H1 (cell line): ENCODE measurements at regions not wholly inside any gene's neighbourhood (a gene's known extent, or its start where the extent isn't known, plus 50 kb on each side); places are given as distances from the start of the nearest gene placed in this dataset.

Source experiments
- CTCF ChIA-PET: fragments of 300-600 bp; sonication (Branson Sonifier 250); formaldehyde crosslinking; loops from one replicate; lab custom pipeline; 2021; ENCODE audit not compliant: partially characterized antibody; lab: Charles Lee
- POLR2A ChIA-PET: fragments of 300-600 bp; sonication (Branson Sonifier 250); formaldehyde crosslinking; loops from one replicate; lab custom pipeline; 2021; ENCODE audit warnings: inconsistent platforms; ENCODE audit not compliant: partially characterized antibody; lab: Charles Lee
- DNase-seq, 2 experiments: peaks; one replicate each; pipeline versions ENCODE4 v3.0.0 to v3.0.0-alpha.2; 2010 to 2022; ENCODE audit warnings: low spot score in 2 of 2, low read depth in 1 of 2, mixed read lengths in 1 of 2
- FAIRE-seq: peaks from 2 replicates; lab custom pipeline; 2011; peaks lifted over from hg19 to GRCh38; lab: Jason Lieb, UNC
- H2AFZ ChIP-seq: 2 replicates; pipeline ENCODE4 v1.8.1; 2012; ENCODE audit warnings: low read length, inconsistent platforms
- H2AK5ac ChIP-seq: 2 replicates; pipeline ENCODE4 v1.6.1; 2013; ENCODE audit warnings: low read depth, low read length
- H2BK120ac ChIP-seq: replicated peaks from 2 replicates; pipeline ENCODE3; 2013; ENCODE audit warnings: low read depth, low read length, inconsistent platforms
- H2BK12ac ChIP-seq: 2 replicates; pipeline ENCODE4 v1.6.1; 2013; ENCODE audit warnings: low read depth, low read length
- H2BK15ac ChIP-seq: 2 replicates; pipeline ENCODE4 v1.6.1; 2013; ENCODE audit warnings: low read length
- H2BK20ac ChIP-seq: 2 replicates; pipeline ENCODE4 v1.6.1; 2013; ENCODE audit warnings: low read length
- H2BK5ac ChIP-seq: 2 replicates; pipeline ENCODE4 v1.6.1; 2013; ENCODE audit warnings: low read depth, low read length
- H3K14ac ChIP-seq: 2 replicates; pipeline ENCODE4 v1.6.1; 2013; ENCODE audit warnings: inconsistent platforms; ENCODE audit not compliant: insufficient read length
- H3K18ac ChIP-seq: 2 replicates; pipeline ENCODE4 v1.6.1; 2013; ENCODE audit warnings: low read length; ENCODE audit errors: extremely low read depth
- H3K23ac ChIP-seq: 2 replicates; pipeline ENCODE4 v1.6.1; 2013; ENCODE audit warnings: inconsistent platforms; ENCODE audit not compliant: insufficient read length
- H3K23me2 ChIP-seq: 2 replicates; pipeline ENCODE4 v1.6.1; 2013; ENCODE audit warnings: low read depth, low read length
- H3K27ac ChIP-seq: 2 replicates; pipeline ENCODE4 v1.6.1; 2011; ENCODE audit warnings: low read depth, low read length, inconsistent platforms
- H3K27me3 ChIP-seq, 4 experiments: replicated peaks in 1 of 4; 1 replicate in 1 of 4; 2 replicates in 3 of 4; pipeline versions ENCODE4 v1.6.1 to v1.8.1; 2011 to 2013; ENCODE audit warnings: low read length in 3 of 4, mild to moderate bottlenecking in 3 of 4, inconsistent platforms in 2 of 4, mixed read lengths in 2 of 4, moderate library complexity in 1 of 4; ENCODE audit not compliant: control insufficient read depth in 3 of 4, insufficient read depth in 3 of 4; ENCODE audit errors: extremely low read depth in 1 of 4
- H3K36me3 ChIP-seq, 4 experiments: 2 replicates each; pipeline versions ENCODE4 v1.6.1 to v1.8.1; 2011 to 2013; ENCODE audit warnings: mild to moderate bottlenecking in 4 of 4, low read length in 3 of 4, moderate library complexity in 2 of 4, control low read depth in 1 of 4, inconsistent platforms in 1 of 4; ENCODE audit not compliant: insufficient read depth in 4 of 4, control insufficient read depth in 2 of 4
- H3K4ac ChIP-seq: replicated peaks from 2 replicates; pipeline ENCODE3; 2013; ENCODE audit warnings: low read length, low read depth, mixed read lengths, inconsistent platforms; ENCODE audit not compliant: insufficient read length
- H3K4me1 ChIP-seq, 4 experiments: replicated peaks in 1 of 4; 1 replicate in 1 of 4; 2 replicates in 3 of 4; pipeline versions ENCODE4 v1.6.1 to v1.8.1; 2011 to 2013; ENCODE audit warnings: low read length in 3 of 4, inconsistent platforms in 2 of 4, mixed read lengths in 1 of 4; ENCODE audit not compliant: insufficient read depth in 4 of 4, control insufficient read depth in 3 of 4
- H3K4me2 ChIP-seq, 2 experiments: 2 replicates each; pipeline versions ENCODE4 v1.6.1 to v1.8.1; 2011 to 2013; ENCODE audit warnings: low read depth in 2 of 2, low read length in 2 of 2, control low read depth in 1 of 2, inconsistent platforms in 1 of 2, mild to moderate bottlenecking in 1 of 2; ENCODE audit not compliant: insufficient read depth in 1 of 2
- H3K4me3 ChIP-seq, 4 experiments: fragments of 200-600, 300-600 bp in 1 of 4; sonication (generic), shearing (Covaris generic), sonication (Bioruptor Twin) in 1 of 4; 2 replicates each; pipeline versions ENCODE4 v1.5.1 to v1.8.1; 2011 to 2016; ENCODE audit warnings: low read length in 4 of 4, low read depth in 3 of 4, control low read depth in 2 of 4, inconsistent platforms in 2 of 4, mild to moderate bottlenecking in 2 of 4, mixed read lengths in 1 of 4, moderate library complexity in 1 of 4; ENCODE audit not compliant: insufficient read depth in 2 of 4; ENCODE audit errors: extremely low read depth in 1 of 4
- H3K56ac ChIP-seq: replicated peaks from 2 replicates; pipeline ENCODE3; 2013; ENCODE audit warnings: low read depth, mild to moderate bottlenecking, mixed read lengths, low read length, inconsistent platforms; ENCODE audit not compliant: insufficient read length
- H3K79me1 ChIP-seq: 2 replicates; pipeline ENCODE4 v1.6.1; 2013; ENCODE audit warnings: low read depth, low read length, control low read depth
- H3K79me2 ChIP-seq, 2 experiments: 2 replicates each; pipeline versions ENCODE4 v1.6.1 to v1.8.1; 2012 to 2013; ENCODE audit warnings: low read length in 2 of 2, mild to moderate bottlenecking in 2 of 2, inconsistent platforms in 1 of 2; ENCODE audit not compliant: insufficient read depth in 2 of 2, control insufficient read depth in 1 of 2
- H3K9ac ChIP-seq, 4 experiments: replicated peaks in 1 of 4; 1 replicate in 1 of 4; 2 replicates in 3 of 4; pipeline versions ENCODE4 v1.6.1 to v1.8.1; 2011 to 2013; ENCODE audit warnings: low read depth in 3 of 4, low read length in 3 of 4, control low read depth in 2 of 4, mild to moderate bottlenecking in 2 of 4, moderate library complexity in 2 of 4, inconsistent platforms in 1 of 4; ENCODE audit errors: extremely low read depth in 1 of 4
- H3K9me3 ChIP-seq, 2 experiments: 2 replicates each; pipeline versions ENCODE4 v1.6.1 to v1.8.1; 2012 to 2013; ENCODE audit warnings: mild to moderate bottlenecking in 2 of 2, moderate library complexity in 2 of 2, control low read depth in 1 of 2, inconsistent platforms in 1 of 2, low read depth in 1 of 2, low read length in 1 of 2, mixed read lengths in 1 of 2; ENCODE audit not compliant: insufficient read depth in 2 of 2
- H4K20me1 ChIP-seq, 2 experiments: replicated peaks in 1 of 2; 2 replicates each; pipeline versions ENCODE3 to v1.8.1; 2011 to 2013; ENCODE audit warnings: inconsistent platforms in 2 of 2, low read length in 2 of 2, mild to moderate bottlenecking in 1 of 2; ENCODE audit not compliant: insufficient read depth in 2 of 2, control insufficient read depth in 1 of 2
- H4K5ac ChIP-seq: 2 replicates; pipeline ENCODE4 v1.6.1; 2013; ENCODE audit warnings: low read length, low read depth, mixed read lengths, inconsistent platforms; ENCODE audit not compliant: insufficient read length
- H4K8ac ChIP-seq: 2 replicates; pipeline ENCODE4 v1.8.0; 2013; ENCODE audit warnings: mild to moderate bottlenecking, moderate library complexity, low read length, inconsistent platforms; ENCODE audit not compliant: insufficient read depth; ENCODE audit errors: extremely low read depth
- H4K91ac ChIP-seq: replicated peaks from 2 replicates; pipeline ENCODE3; 2013; ENCODE audit warnings: low read length, mixed read lengths, inconsistent platforms; ENCODE audit not compliant: insufficient read length
- ASH2L ChIP-seq: fragments of 200-600, 300-600 bp; sonication (generic); IDR thresholded peaks from one replicate; pipeline ENCODE4 v1.7.1; 2017; ENCODE audit warnings: low read length
- BRCA1 ChIP-seq: IDR thresholded peaks from 2 replicates; pipeline ENCODE4 v1.6.1; 2012; ENCODE audit warnings: low read depth, low read length, improper control_type of control experiment
- CBX5 ChIP-seq: fragments of 300-800, 300-1000 bp; sonication (generic); IDR thresholded peaks from 2 replicates; pipeline ENCODE4 v1.7.1; 2016; ENCODE audit warnings: antibody characterized with exemption, low read length, low read depth
- EP300 ChIP-seq, 2 experiments: IDR thresholded peaks; 1 replicate in 1 of 2; 2 replicates in 1 of 2; pipeline ENCODE4 v1.6.1; 2011 to 2012; ENCODE audit warnings: low read depth in 2 of 2, low read length in 2 of 2, mild to moderate bottlenecking in 2 of 2, borderline replicate concordance in 1 of 2, inconsistent platforms in 1 of 2, moderate library complexity in 1 of 2
- GTF2F1 ChIP-seq: IDR thresholded peaks from 2 replicates; pipeline ENCODE4 v1.6.1; 2012; ENCODE audit warnings: low read depth, low read length, improper control_type of control experiment, borderline replicate concordance
- HDAC2 ChIP-seq, 2 experiments: fragments of 300-600 bp in 1 of 2; sonication (generic) in 1 of 2; IDR thresholded peaks; 2 replicates each; pipeline ENCODE4 v1.6.1; 2011 to 2012; ENCODE audit warnings: low read depth in 2 of 2, low read length in 2 of 2, mild to moderate bottlenecking in 2 of 2, moderate library complexity in 2 of 2, borderline replicate concordance in 1 of 2, inconsistent platforms in 1 of 2
- HDAC6 ChIP-seq: IDR thresholded peaks from one replicate; pipeline ENCODE4 v1.7.1; 2012; ENCODE audit warnings: low read depth, mild to moderate bottlenecking, inconsistent platforms, low read length, moderate library complexity
- MAX ChIP-seq: IDR thresholded peaks from 2 replicates; pipeline ENCODE4 v1.6.1; 2012; ENCODE audit warnings: inconsistent platforms
- POLR2AphosphoS5 ChIP-seq: IDR thresholded peaks from 2 replicates; pipeline ENCODE4 v1.6.1; 2011; ENCODE audit warnings: low read depth, low read length
- POU5F1 ChIP-seq: IDR thresholded peaks from 2 replicates; pipeline ENCODE4 v1.6.1; 2011; ENCODE audit warnings: low read depth, mild to moderate bottlenecking, low read length, moderate library complexity
- SIN3A ChIP-seq, 2 experiments: IDR thresholded peaks in 1 of 2; conservative IDR thresholded peaks in 1 of 2; 2 replicates each; pipeline ENCODE4 v1.6.1; 2011 to 2012; ENCODE audit warnings: low read length in 2 of 2, improper control_type of control experiment in 1 of 2, low read depth in 1 of 2, mild to moderate bottlenecking in 1 of 2
- WGBS, 2 experiments: shearing (Covaris generic) in 1 of 2; methylation state at CpG; one replicate each; pipeline versions ENCODE4 v1.1.6 to v1.1.7; 2013 to 2015; ENCODE audit warnings: low lambda C conversion rate in 2 of 2, mixed read lengths in 2 of 2, inconsistent platforms in 1 of 2, low coverage in 1 of 2, missing lambda C conversion rate in 1 of 2; ENCODE audit not compliant: insufficient replicate concordance in 2 of 2, insufficient coverage in 1 of 2, insufficient read length in 1 of 2; ENCODE audit errors: extremely low coverage in 1 of 2, missing lambda C conversion rate in 1 of 2; 5-methylcytosine and 5-hydroxymethylcytosine counted together

GRCh38 chr17:12250973-12251372 is 230.3 kb downstream of the MAP2K4 start:
- Histone ChIP-seq H3K56ac (no peak overlapping the region), H2BK20ac (no peak overlapping the region), H4K8ac (no peak overlapping the region), H3K23me2 (no peaks in the 10 kb centered on the region), H2BK120ac (no peak overlapping the region), H3K14ac (no peak overlapping the region), H3K4me1 (no peaks in the 10 kb centered on the region), H3K9me3 (no peaks in the 10 kb centered on the region), H3K36me3 (no peaks in the 10 kb centered on the region; a peak in 1 of 8 replicates), H2AK5ac (no peak overlapping the region; the same call in 1 of the 2 replicates), H2BK12ac (no peak overlapping the region), H3K79me1 (no peaks in the 10 kb centered on the region), H3K4ac (no peak overlapping the region), H4K5ac (no peak overlapping the region), H3K18ac (no peak overlapping the region), H2AFZ (no peak overlapping the region), H4K20me1 (no peaks in the 10 kb centered on the region), H2BK15ac (no peak overlapping the region), H3K23ac (no peak overlapping the region), H3K27ac (no peak overlapping the region), H3K4me3 (no peak overlapping the region), H2BK5ac (no peak overlapping the region), H3K79me2 (no peaks in the 10 kb centered on the region), H3K4me2 (no peak overlapping the region), H3K27me3 (peaks cover 0 to 1% (median 0%) of the 10 kb centered on the region in 4 experiments; a peak in 1 of 7 replicates), H4K91ac (no peak overlapping the region), H3K9ac (no peak overlapping the region)
- FAIRE-seq (no peak), DNase-seq (no peak)
- ChIA-PET POLR2A (no interaction called here), CTCF (interaction anchor here (0.6 to 2.7 kb wide), 4 partner anchors 17 to 491 kb away, joined by 3 to 8 read pairs (median 4); no protein-coding TSS in a partner anchor)
- 91% methylated on average over 4 of the region's 4 CpGs; no CpG with 5 or more reads in 1 of the 2 experiments for whole genome bisulfite sequencing, 2 experiments
- TF ChIP-seq GTF2F1 (no peak), CBX5 (no peak), EP300 (IDR thresholded peaks at IDR 0.05; ENCODE audit: borderline replicate concordance in 1 of 2, low read depth in 2 of 2, low read length in 2 of 2) (no peak), HDAC6 (no peak), MAX (no peak), ASH2L (no peak), POU5F1 (no peak), HDAC2 (IDR thresholded peaks at IDR 0.05; ENCODE audit: borderline replicate concordance in 1 of 2, low read depth in 2 of 2, low read length in 2 of 2) (no peak), SIN3A (conservative IDR thresholded peaks at IDR 0.05 in 1 of 2, IDR thresholded peaks at IDR 0.05 in 1 of 2; ENCODE audit: low read depth in 1 of 2, low read length in 2 of 2) (no peak), BRCA1 (no peak), POLR2AphosphoS5 (no peak)
